GM12891 (cell line): ENCODE measurements at regions not wholly inside any gene's neighbourhood (a gene's known extent, or its start where the extent isn't known, plus 50 kb on each side); places are given as distances from the start of the nearest gene placed in this dataset.

ENCODE experiments used
- PAX5 ChIP-seq: IDR thresholded peaks from 2 replicates; pipeline ENCODE4 v1.6.1; 2011; ENCODE audit warnings: low read length, moderate library complexity, mild to moderate bottlenecking; ENCODE audit not compliant: insufficient read depth, severe bottlenecking
- POLR2A ChIP-seq: IDR thresholded peaks from 2 replicates; pipeline ENCODE4 v1.6.1; 2011; ENCODE audit warnings: low read depth, low read length, control low read depth
- POLR2AphosphoS5 ChIP-seq: IDR thresholded peaks from 2 replicates; pipeline ENCODE4 v1.6.1; 2011; ENCODE audit warnings: low read depth, low read length, control low read depth
- SPI1 ChIP-seq: IDR thresholded peaks from 2 replicates; pipeline ENCODE4 v1.6.1; 2011; ENCODE audit warnings: low read depth, low read length, control low read depth
- TAF1 ChIP-seq: IDR thresholded peaks from 2 replicates; pipeline ENCODE4 v1.6.1; 2011; ENCODE audit warnings: low read depth, low read length, control low read depth

- TF ChIP-seq TAF1 (no peak), POLR2A (no peak), SPI1 (no peak), POLR2AphosphoS5 (no peak), PAX5 (no peak)
Observed at GRCh38 chr1:187794561-187794960, 965.8 kb downstream of the PLA2G4A start.
